ENCODE measurements at regions not wholly inside any gene's neighbourhood (a gene's known extent, or its start where the extent isn't known, plus 50 kb on each side); places are given as distances from the start of the nearest gene placed in this dataset.
"Not testable (repeated sequence)": the region's sequence is repeated elsewhere in the genome, so short reads cannot be mapped to it uniquely, and the experiment has no call there.

GRCh38 chr6:40695750-40696415, 108.7 kb upstream of the LRFN2 start:
- no peak for DNase-seq (ENCODE audit: low read depth, low spot score)

GRCh38 chr6:40695114-40695513, 108.0 kb upstream of the LRFN2 start:
- DNase-seq (ENCODE audit: low read depth, low spot score): no peak

GRCh38 chr6:40693768-40694167, 106.6 kb upstream of the LRFN2 start:
- no peak for DNase-seq (ENCODE audit: low read depth, low spot score)

- no peak for DNase-seq (ENCODE audit: low read depth, low spot score)
These were observed 105.2 kb upstream of the LRFN2 start for GRCh38 chr6:40692337-40692736.

GRCh38 chr6:40689185-40689584, 102.0 kb upstream of the LRFN2 start:
- DNase-seq (ENCODE audit: low read depth, low spot score): no peak

- no peak for DNase-seq (ENCODE audit: low read depth, low spot score)
These were observed 101.1 kb upstream of the LRFN2 start for GRCh38 chr6:40688214-40688761.

GRCh38 chr6:40685862-40686261, 98.7 kb upstream of the LRFN2 start:
- DNase-seq (ENCODE audit: low read depth, low spot score): no peak

- DNase-seq (ENCODE audit: low read depth, low spot score): no peak
These were observed 94.5 kb upstream of the LRFN2 start for GRCh38 chr6:40681622-40682021.

GRCh38 chr6:40678941-40679340, 91.8 kb upstream of the LRFN2 start:
- no peak for DNase-seq (ENCODE audit: low read depth, low spot score)

- DNase-seq (ENCODE audit: low read depth, low spot score): no peak
These were observed 87.0 kb upstream of the LRFN2 start for GRCh38 chr6:40674170-40674569.

- DNase-seq (ENCODE audit: low read depth, low spot score): no peak
These were observed 84.9 kb upstream of the LRFN2 start for GRCh38 chr6:40672087-40672486.

- DNase-seq (ENCODE audit: low read depth, low spot score): no peak
These were observed 84.5 kb upstream of the LRFN2 start for GRCh38 chr6:40671694-40672050.

- no peak for DNase-seq (ENCODE audit: low read depth, low spot score)
These were observed 84.0 kb upstream of the LRFN2 start for GRCh38 chr6:40671001-40671693.

- DNase-seq (ENCODE audit: low read depth, low spot score): no peak
These were observed 82.2 kb upstream of the LRFN2 start for GRCh38 chr6:40669343-40669742.

- DNase-seq (ENCODE audit: low read depth, low spot score): no peak
These were observed 81.0 kb upstream of the LRFN2 start for GRCh38 chr6:40668203-40668602.

- no peak for DNase-seq (ENCODE audit: low read depth, low spot score)
These were observed 79.4 kb upstream of the LRFN2 start for GRCh38 chr6:40666530-40666929.

GRCh38 chr6:40661726-40662125, 74.6 kb upstream of the LRFN2 start:
- DNase-seq (ENCODE audit: low read depth, low spot score): no peak

GRCh38 chr6:40656772-40657171, 69.6 kb upstream of the LRFN2 start:
- DNase-seq (ENCODE audit: low read depth, low spot score): not testable (repeated sequence)

GRCh38 chr6:40654828-40655227, 67.7 kb upstream of the LRFN2 start:
- DNase-seq (ENCODE audit: low read depth, low spot score): no peak

GRCh38 chr6:40645043-40645442, 57.9 kb upstream of the LRFN2 start:
- DNase-seq (ENCODE audit: low read depth, low spot score): no peak

GRCh38 chr6:40642837-40643236, 55.7 kb upstream of the LRFN2 start:
- no peak for DNase-seq (ENCODE audit: low read depth, low spot score)

GRCh38 chr6:40642190-40642589, 55.0 kb upstream of the LRFN2 start:
- no peak for DNase-seq (ENCODE audit: low read depth, low spot score)

- no peak for DNase-seq (ENCODE audit: low read depth, low spot score)
These were observed 53.5 kb upstream of the LRFN2 start for GRCh38 chr6:40640599-40641227.

Measured in smooth muscle cell of the brain vasculature (primary cell).